IPS-20b (cell line): ENCODE measurements at regions not wholly inside any gene's neighbourhood (a gene's known extent, or its start where the extent isn't known, plus 50 kb on each side); places are given as distances from the start of the nearest gene placed in this dataset.
"Not testable (repeated sequence)": the region's sequence is repeated elsewhere in the genome, so short reads cannot be mapped to it uniquely, and the experiment has no call there.

Experiments
- H3K27ac ChIP-seq: one replicate; pipeline ENCODE4 v1.5.1; 2013; ENCODE audit warnings: low read length
- H3K27me3 ChIP-seq: 2 replicates; pipeline ENCODE4 v1.6.1; 2013; ENCODE audit warnings: mild to moderate bottlenecking, low read length, inconsistent platforms; ENCODE audit not compliant: insufficient read depth
- H3K36me3 ChIP-seq: 2 replicates; pipeline ENCODE4 v1.6.1; 2013; ENCODE audit warnings: low read depth, mild to moderate bottlenecking, inconsistent platforms, low read length, moderate library complexity; ENCODE audit not compliant: insufficient read depth
- H3K4me1 ChIP-seq: 2 replicates; pipeline ENCODE4 v1.6.1; 2013; ENCODE audit warnings: mild to moderate bottlenecking, control low read depth, inconsistent platforms, low read length, moderate library complexity; ENCODE audit not compliant: insufficient read depth
- H3K4me3 ChIP-seq: 2 replicates; pipeline ENCODE4 v1.5.1; 2013; ENCODE audit warnings: mild to moderate bottlenecking, low read length, inconsistent platforms
- H3K9ac ChIP-seq: 2 replicates; pipeline ENCODE4 v1.6.1; 2013; ENCODE audit warnings: low read depth, mild to moderate bottlenecking, inconsistent platforms, low read length, moderate library complexity
- H3K9me3 ChIP-seq: 2 replicates; pipeline ENCODE4 v1.6.1; 2013; ENCODE audit warnings: mild to moderate bottlenecking, low read depth, low read length, inconsistent platforms; ENCODE audit not compliant: insufficient read depth

GRCh38 chr11:37264060-37264459 lies 666.0 kb upstream of the RAG2 start:
- no peak overlapping the region for H3K27ac ChIP-seq
- H3K4me1 ChIP-seq: peaks cover 3% of the 10 kb centered on the region; the same call in 1 of the 2 replicates
- H3K36me3 ChIP-seq: no peaks in the 10 kb centered on the region
- H3K4me3 ChIP-seq: no peak overlapping the region
- H3K27me3 ChIP-seq: no peaks in the 10 kb centered on the region
- H3K9me3 ChIP-seq: no peaks in the 10 kb centered on the region
- H3K9ac ChIP-seq: no peak overlapping the region

GRCh38 chr11:37263467-37263866 lies 665.4 kb upstream of the RAG2 start:
- H3K9me3 ChIP-seq, H3K27ac ChIP-seq, H3K36me3 ChIP-seq, H3K4me3 ChIP-seq, H3K9ac ChIP-seq, H3K4me1 ChIP-seq, H3K27me3 ChIP-seq: not testable (repeated sequence)

- Histone ChIP-seq H3K9me3 (no peaks in the 10 kb centered on the region), H3K4me1 (peaks cover 3% of the 10 kb centered on the region; the same call in 1 of the 2 replicates), H3K27me3 (no peaks in the 10 kb centered on the region), H3K27ac (no peak overlapping the region), H3K4me3 (no peak overlapping the region), H3K36me3 (no peaks in the 10 kb centered on the region), H3K9ac (no peak overlapping the region)
Measured at GRCh38 chr11:37259734-37260133, 661.7 kb upstream of the RAG2 start.

- no peak overlapping the region for H3K27ac ChIP-seq
- H3K9ac ChIP-seq: no peak overlapping the region
- H3K4me3 ChIP-seq: no peak overlapping the region
- no peaks in the 10 kb centered on the region for H3K4me1 ChIP-seq
- H3K27me3 ChIP-seq: no peaks in the 10 kb centered on the region
- H3K36me3 ChIP-seq: no peaks in the 10 kb centered on the region
- no peaks in the 10 kb centered on the region for H3K9me3 ChIP-seq
Measured at GRCh38 chr11:37248145-37248544, 650.1 kb upstream of the RAG2 start.

GRCh38 chr11:37246092-37246491 lies 648.1 kb upstream of the RAG2 start:
- not testable (repeated sequence) for H3K36me3 ChIP-seq, H3K4me3 ChIP-seq, H3K4me1 ChIP-seq, H3K27me3 ChIP-seq, H3K9ac ChIP-seq, H3K27ac ChIP-seq, H3K9me3 ChIP-seq

- no peaks in the 10 kb centered on the region for H3K27me3 ChIP-seq
- no peak overlapping the region for H3K4me3 ChIP-seq
- H3K9me3 ChIP-seq: no peaks in the 10 kb centered on the region
- H3K4me1 ChIP-seq: no peaks in the 10 kb centered on the region
- no peak overlapping the region for H3K27ac ChIP-seq
- H3K9ac ChIP-seq: no peak overlapping the region
- H3K36me3 ChIP-seq: no peaks in the 10 kb centered on the region
Measured at GRCh38 chr11:37230865-37231264, 632.8 kb upstream of the RAG2 start.

- no peaks in the 10 kb centered on the region for H3K36me3 ChIP-seq
- no peak overlapping the region for H3K9ac ChIP-seq
- no peaks in the 10 kb centered on the region for H3K27me3 ChIP-seq
- H3K4me3 ChIP-seq: no peak overlapping the region
- H3K4me1 ChIP-seq: no peaks in the 10 kb centered on the region
- H3K9me3 ChIP-seq: peaks cover 21% of the 10 kb centered on the region
- no peak overlapping the region for H3K27ac ChIP-seq
Measured at GRCh38 chr11:37223962-37224361, 625.9 kb upstream of the RAG2 start.

- H3K9me3 ChIP-seq: no peaks in the 10 kb centered on the region
- peaks cover 18% of the 10 kb centered on the region for H3K4me1 ChIP-seq
- no peaks in the 10 kb centered on the region for H3K36me3 ChIP-seq
- H3K4me3 ChIP-seq: no peak overlapping the region
- no peak overlapping the region for H3K9ac ChIP-seq
- H3K27ac ChIP-seq: no peak overlapping the region
- no peaks in the 10 kb centered on the region for H3K27me3 ChIP-seq
Measured at GRCh38 chr11:37203006-37203405, 605.0 kb upstream of the RAG2 start.

GRCh38 chr11:37199082-37199481 lies 601.0 kb upstream of the RAG2 start:
- Histone ChIP-seq H3K9me3 (peaks cover 9% of the 10 kb centered on the region), H3K27me3 (no peaks in the 10 kb centered on the region), H3K4me3 (no peak overlapping the region), H3K9ac (no peak overlapping the region), H3K27ac (no peak overlapping the region), H3K4me1 (peaks cover 18% of the 10 kb centered on the region), H3K36me3 (no peaks in the 10 kb centered on the region)

- Histone ChIP-seq H3K9ac (no peak overlapping the region), H3K27ac (no peak overlapping the region), H3K36me3 (no peaks in the 10 kb centered on the region), H3K27me3 (no peaks in the 10 kb centered on the region), H3K9me3 (peaks cover 12% of the 10 kb centered on the region; the same call in 1 of the 2 replicates), H3K4me3 (no peak overlapping the region), H3K4me1 (peaks cover 5% of the 10 kb centered on the region; the same call in 1 of the 2 replicates)
Measured at GRCh38 chr11:37184326-37184725, 586.3 kb upstream of the RAG2 start.

- Histone ChIP-seq H3K4me3 (no peak overlapping the region), H3K4me1 (peaks cover 5% of the 10 kb centered on the region; the same call in 1 of the 2 replicates), H3K36me3 (no peaks in the 10 kb centered on the region), H3K9me3 (peaks cover 12% of the 10 kb centered on the region; the same call in 1 of the 2 replicates), H3K27ac (no peak overlapping the region), H3K27me3 (no peaks in the 10 kb centered on the region), H3K9ac (no peak overlapping the region)
Measured at GRCh38 chr11:37182031-37182430, 584.0 kb upstream of the RAG2 start.

- H3K9me3 ChIP-seq: peaks cover 12% of the 10 kb centered on the region; the same call in 1 of the 2 replicates
- H3K27me3 ChIP-seq: no peaks in the 10 kb centered on the region
- no peak overlapping the region for H3K4me3 ChIP-seq
- H3K27ac ChIP-seq: no peak overlapping the region
- H3K36me3 ChIP-seq: no peaks in the 10 kb centered on the region
- H3K9ac ChIP-seq: no peak overlapping the region
- H3K4me1 ChIP-seq: peaks cover 2% of the 10 kb centered on the region; the same call in 1 of the 2 replicates
Measured at GRCh38 chr11:37177721-37178120, 579.7 kb upstream of the RAG2 start.

- Histone ChIP-seq H3K9me3 (no peaks in the 10 kb centered on the region), H3K4me3 (no peak overlapping the region), H3K4me1 (no peaks in the 10 kb centered on the region), H3K36me3 (no peaks in the 10 kb centered on the region), H3K27ac (no peak overlapping the region), H3K9ac (no peak overlapping the region), H3K27me3 (no peaks in the 10 kb centered on the region)
Measured at GRCh38 chr11:37171451-37171850, 573.4 kb upstream of the RAG2 start.
